HT-29 (cell line): ENCODE measurements at regions not wholly inside any gene's neighbourhood (a gene's known extent, or its start where the extent isn't known, plus 50 kb on each side); places are given as distances from the start of the nearest gene placed in this dataset.
"Not testable (repeated sequence)": the region's sequence is repeated elsewhere in the genome, so short reads cannot be mapped to it uniquely, and the experiment has no call there.

ENCODE experiments used
- DNase-seq: peaks from one replicate; pipeline ENCODE4 v3.0.0-alpha.2; 2015; ENCODE audit warnings: low spot score

DNA sequence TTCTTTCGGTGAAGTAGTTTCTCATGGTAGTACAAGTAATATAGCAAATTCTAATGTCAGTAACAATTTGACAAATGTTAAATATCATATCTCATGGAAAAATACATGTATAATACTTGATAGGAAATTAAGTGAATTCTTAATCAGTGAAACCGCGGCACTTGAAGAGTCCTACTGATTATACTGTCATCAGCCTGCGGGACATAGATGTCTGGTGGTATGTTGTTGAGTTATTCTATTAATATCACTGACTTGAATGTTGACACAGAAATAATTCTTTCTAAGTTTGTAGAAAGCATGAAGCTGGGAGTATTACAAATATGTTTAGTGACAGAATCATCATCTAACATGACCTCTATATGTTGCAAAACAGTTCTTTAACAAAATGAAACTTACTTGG, 479.8 kb upstream of the IMPG1 start:
- no peak for DNase-seq

DNA sequence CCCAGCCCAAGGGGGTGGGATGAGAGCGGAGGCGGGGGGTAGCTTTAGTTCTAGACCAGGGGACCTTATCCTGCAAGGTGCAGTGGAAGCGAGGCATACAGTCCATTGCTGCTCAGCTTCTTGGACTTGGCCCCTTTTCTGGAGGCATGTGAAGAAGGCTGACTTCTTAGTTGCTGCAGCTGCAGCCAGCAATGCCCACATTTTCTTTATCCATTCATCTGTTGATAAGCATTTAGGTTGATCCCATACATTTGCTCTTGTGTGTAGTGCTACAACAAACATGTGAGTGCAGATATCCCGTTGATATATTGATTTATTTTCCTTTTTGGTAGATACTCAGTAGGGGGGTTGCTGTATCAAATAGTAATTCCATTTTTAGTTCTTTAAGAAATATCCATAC, 461.2 kb upstream of the IMPG1 start:
- no peak for DNase-seq

DNA sequence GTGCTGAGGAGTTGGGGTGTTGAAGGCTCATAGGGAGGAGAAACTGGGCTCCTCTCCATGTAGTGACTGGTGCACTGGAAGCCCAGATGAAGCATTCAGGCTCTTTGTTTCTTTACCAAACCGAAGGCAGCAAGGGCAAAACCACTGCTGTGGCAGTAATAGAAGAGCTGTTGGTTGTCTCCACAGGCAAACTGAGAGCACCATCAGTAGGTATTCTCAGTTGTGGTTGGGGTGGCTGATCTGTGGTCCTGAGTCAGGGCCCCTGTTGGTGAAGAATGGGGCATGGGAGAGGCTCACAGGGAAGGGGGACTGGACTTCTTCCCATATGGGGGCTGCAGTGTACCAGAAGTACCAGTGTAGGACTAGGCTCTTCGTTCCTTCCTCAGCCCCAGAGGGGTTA, 460.2 kb upstream of the IMPG1 start:
- DNase-seq, result no peak

DNA sequence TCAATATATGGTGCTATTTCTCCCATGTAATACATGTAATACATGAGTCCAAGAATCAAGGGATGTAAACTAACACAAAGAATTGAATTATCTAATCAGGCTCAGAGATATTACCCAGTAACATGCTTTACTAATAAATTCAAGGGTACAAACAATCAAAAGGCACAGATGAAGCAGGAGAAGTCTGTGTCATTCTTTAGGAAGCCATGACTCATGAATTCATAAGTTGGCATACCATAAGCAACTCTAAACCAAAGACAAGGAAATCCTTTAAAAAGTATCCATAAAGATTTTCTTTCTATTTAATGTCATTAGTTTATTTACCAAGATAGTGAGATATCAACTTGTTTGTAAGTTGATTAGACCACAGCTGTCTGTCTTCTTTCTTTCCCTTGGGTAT, 446.0 kb upstream of the IMPG1 start:
- DNase-seq, result no peak

DNA sequence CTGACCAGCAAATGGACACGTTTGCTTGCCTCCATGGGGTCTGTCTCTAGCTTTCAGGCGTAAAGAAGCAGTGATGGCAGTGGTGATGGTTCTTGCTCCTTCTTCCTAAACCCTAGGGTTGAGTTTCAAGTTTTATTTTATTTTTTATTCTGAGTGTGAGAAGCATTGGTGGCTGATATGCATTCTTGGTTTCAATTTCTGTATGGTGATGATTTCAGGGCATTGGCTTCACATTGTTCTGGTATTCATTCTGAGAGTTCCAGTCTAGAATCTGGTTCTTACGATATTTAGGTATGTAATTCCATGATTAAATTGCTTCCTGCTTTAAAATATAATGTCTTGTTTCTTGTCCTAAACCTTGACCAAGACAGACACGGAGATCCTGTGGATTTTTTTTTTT, 444.5 kb upstream of the IMPG1 start:
- no peak for DNase-seq

- no peak for DNase-seq
Observed at GRCh38 chr6:76510489-76510888, 438.0 kb upstream of the IMPG1 start.

GRCh38 chr6:76509397-76509796, 436.9 kb upstream of the IMPG1 start:
- DNase-seq, result no peak

- DNase-seq, result no peak
Observed at GRCh38 chr6:76506808-76507207, 434.3 kb upstream of the IMPG1 start.

- DNase-seq, result no peak
Observed at GRCh38 chr6:76495909-76496308, 423.4 kb upstream of the IMPG1 start.

DNA sequence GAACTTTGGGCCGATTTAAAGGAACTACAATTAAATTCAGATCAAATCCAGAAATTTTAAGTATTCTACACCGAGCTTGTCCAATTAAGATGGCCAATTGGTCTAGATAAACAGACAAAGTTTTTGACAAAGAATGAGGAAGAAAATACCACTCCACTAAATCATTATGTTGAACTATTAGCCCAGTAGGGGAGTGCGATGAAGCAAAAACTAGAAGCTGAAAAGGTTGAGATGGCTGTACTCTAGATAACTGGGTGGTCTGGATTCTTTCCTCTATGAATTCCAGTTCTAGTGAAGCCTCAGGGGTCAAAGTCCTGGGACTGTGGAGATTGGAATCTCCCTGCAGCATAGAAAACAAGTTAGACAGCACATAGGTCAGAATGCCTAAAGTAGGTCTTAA, 418.9 kb upstream of the IMPG1 start:
- not testable (repeated sequence) for DNase-seq

GRCh38 chr6:76490456-76490855, 418.0 kb upstream of the IMPG1 start:
- peak; percentile 3 for DNase-seq

- no peak for DNase-seq
Observed at GRCh38 chr6:76481101-76481500, 408.6 kb upstream of the IMPG1 start.

DNA sequence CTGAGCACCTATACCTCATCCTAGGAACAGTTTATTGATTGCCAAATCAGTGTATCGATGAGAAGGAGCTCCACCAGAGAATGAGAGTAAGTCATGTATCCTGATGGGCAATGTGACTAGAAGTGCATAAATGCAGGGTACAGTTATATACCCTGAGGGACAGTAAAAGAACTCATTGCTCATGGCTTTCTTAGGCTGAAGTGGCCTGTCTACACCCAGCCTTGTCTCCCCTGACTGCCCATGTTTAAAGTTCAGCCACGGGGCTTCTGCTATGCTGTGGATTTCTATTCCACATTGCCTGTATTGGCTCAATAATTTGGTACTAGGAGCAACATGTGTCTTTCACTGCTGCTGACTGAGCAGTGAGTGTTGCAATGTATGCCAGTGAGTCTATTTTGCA, 400.4 kb upstream of the IMPG1 start:
- no peak for DNase-seq

- no peak for DNase-seq
Observed at GRCh38 chr6:76466286-76466685, 393.8 kb upstream of the IMPG1 start.

DNA sequence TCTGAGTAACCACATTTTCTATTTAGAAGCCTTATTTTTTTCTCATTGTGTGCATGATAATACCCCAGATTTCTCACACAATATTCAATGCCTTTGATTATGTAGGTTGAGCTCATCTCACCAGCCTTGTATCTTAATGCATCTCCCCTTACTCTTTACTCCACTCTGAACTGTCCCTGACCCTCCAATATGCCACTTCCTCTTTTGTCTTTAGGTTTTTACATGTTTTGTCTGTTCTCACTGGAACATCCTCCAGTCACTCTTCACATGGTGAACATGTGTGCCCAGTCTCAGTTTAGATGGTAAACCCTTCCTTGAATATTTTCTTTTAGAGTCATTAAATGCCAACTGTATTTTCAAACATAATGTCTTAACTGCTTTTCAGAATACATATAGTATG, 392.9 kb upstream of the IMPG1 start:
- DNase-seq, result no peak

GRCh38 chr6:76453270-76453669, 380.8 kb upstream of the IMPG1 start:
- DNase-seq, result no peak

DNA sequence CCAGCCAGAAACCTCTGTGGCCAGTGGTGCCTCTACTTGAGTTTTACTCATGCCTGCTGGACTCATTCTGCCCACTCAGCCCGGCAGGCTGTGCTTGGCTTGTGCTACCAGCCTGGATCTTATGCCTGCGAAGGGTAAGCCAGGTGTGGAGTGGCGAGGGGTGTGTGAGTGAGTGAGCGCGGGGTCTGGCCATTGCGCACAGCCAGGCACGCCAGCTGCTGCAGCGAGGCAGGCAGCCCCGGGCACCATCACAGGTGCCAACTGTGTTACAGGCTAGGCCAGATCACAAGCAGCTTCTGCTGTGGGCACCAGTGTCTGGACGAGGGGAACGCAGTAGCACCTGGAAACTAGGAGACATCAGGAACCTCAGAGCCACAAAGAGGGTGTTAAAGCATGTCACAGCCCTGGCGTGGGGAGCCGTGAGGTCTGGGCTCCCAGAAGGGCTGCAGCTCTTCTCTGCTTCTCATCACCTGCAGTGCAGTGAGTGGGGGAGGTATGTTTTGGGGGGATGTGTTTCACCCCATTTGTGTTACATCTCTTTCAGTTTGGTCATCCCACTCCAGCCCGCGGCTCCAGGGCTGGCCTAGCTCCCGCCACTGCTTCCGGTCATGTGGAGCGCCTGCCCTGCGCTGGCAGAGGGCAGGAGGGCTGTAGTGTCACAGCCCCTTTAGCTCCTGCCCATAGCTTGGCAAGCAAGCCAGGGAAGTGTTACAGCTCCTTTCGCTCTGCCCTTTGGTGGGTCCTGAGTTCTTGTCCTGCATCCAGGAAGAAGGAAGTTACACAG, 379.7 kb upstream of the IMPG1 start:
- no peak for DNase-seq

GRCh38 chr6:76448109-76448508, 375.6 kb upstream of the IMPG1 start:
- no peak for DNase-seq

DNA sequence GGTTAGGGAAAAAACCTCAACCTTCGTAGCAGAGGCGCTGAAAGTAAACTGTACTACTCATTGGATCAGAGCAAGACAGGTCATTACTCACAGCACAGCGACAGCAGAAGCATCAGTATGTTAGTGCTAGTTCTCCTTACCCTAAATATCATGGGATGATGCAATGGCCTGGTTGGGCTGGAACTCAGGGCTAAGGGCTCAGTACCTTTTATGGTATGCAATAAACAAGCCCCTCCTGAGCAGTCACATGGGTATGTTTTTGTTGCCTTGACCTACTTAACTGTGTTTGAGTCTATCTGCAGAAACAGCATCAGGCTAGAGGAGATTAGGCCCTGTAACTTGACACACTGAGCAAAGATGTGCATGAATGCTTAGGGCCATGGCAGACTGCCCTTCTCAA, 369.4 kb upstream of the IMPG1 start:
- no peak for DNase-seq

GRCh38 chr6:76439811-76440210, 367.3 kb upstream of the IMPG1 start:
- no peak for DNase-seq

GRCh38 chr6:76438768-76439167, 366.3 kb upstream of the IMPG1 start:
- DNase-seq, result no peak

DNA sequence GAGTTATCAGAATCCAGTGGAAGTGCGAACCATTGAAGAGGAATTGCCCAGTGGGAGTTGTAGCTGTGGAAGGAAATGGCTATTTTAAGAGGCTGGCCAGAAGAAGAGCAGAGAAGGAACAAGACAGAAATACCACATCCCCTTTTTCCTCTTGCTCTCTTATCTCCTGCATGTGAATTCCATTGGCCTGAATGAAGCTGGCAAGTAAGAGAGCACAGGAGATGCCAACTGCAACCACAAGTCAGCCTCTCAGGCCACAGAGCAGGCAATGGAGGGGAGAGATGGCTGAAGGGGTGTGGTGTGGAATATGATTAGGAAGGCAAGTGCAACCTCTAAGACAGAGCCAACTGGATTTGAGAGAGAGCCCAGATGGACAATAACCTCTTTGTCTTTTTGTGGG, 362.7 kb upstream of the IMPG1 start:
- no peak for DNase-seq

- no peak for DNase-seq
Observed at GRCh38 chr6:76422511-76423213, 350.2 kb upstream of the IMPG1 start.
